ENCODE measurements at regions not wholly inside any gene's neighbourhood (a gene's known extent, or its start where the extent isn't known, plus 50 kb on each side); places are given as distances from the start of the nearest gene placed in this dataset.

- Histone ChIP-seq H3K27me3 (ENCODE audit: insufficient read depth, low read length, poor library complexity) (peaks cover 6% of the 10 kb centered on the region), H3K4me3 (ENCODE audit: low read depth in 1 of 2, low read length in 2 of 2) (no peak overlapping the region), H3K9ac (ENCODE audit: low read depth, low read length) (no peak overlapping the region), H3K4me1 (ENCODE audit: insufficient read depth, low read length) (no peaks in the 10 kb centered on the region), H3K36me3 (ENCODE audit: insufficient read depth, low read length) (no peaks in the 10 kb centered on the region), H3K4me2 (ENCODE audit: insufficient read depth, low read length) (no peak overlapping the region), H3K27ac (ENCODE audit: low read length) (no peak overlapping the region), H3K9me3 (ENCODE audit: insufficient read depth, low read length, severe bottlenecking) (no peaks in the 10 kb centered on the region), H2AFZ (ENCODE audit: low read depth, low read length) (no peak overlapping the region), H4K20me1 (ENCODE audit: insufficient read depth, low read length) (no peaks in the 10 kb centered on the region), H3K79me2 (ENCODE audit: insufficient read depth, low read length) (no peaks in the 10 kb centered on the region)
- DNase-seq (no peak), ATAC-seq (ENCODE audit: insufficient read depth, low read depth) (no peak)
- TF ChIP-seq CTCF (IDR thresholded peaks at IDR 0.05; ENCODE audit: borderline replicate concordance, extremely low read depth, low read length, poor library complexity, severe bottlenecking) (no peak), EZH2 (IDR thresholded peaks at IDR 0.05; ENCODE audit: borderline replicate concordance, low read depth, low read length, severe bottlenecking) (no peak)
Observed at GRCh38 chr13:31929031-31929770, 102.4 kb upstream of the FRY start.

GRCh38 chr13:31930490-31930889, 101.1 kb upstream of the FRY start:
- no peaks in the 10 kb centered on the region for H3K36me3 ChIP-seq (ENCODE audit: insufficient read depth, low read length)
- H3K27ac ChIP-seq (ENCODE audit: low read length), result no peak overlapping the region
- H4K20me1 ChIP-seq (ENCODE audit: insufficient read depth, low read length), result no peaks in the 10 kb centered on the region
- H3K9ac ChIP-seq (ENCODE audit: low read depth, low read length), result no peak overlapping the region
- no peak overlapping the region for H2AFZ ChIP-seq (ENCODE audit: low read depth, low read length)
- ATAC-seq (ENCODE audit: insufficient read depth, low read depth) (no peak), DNase-seq (no peak)
- H3K4me3 ChIP-seq (ENCODE audit: low read depth in 1 of 2, low read length in 2 of 2), result no peak overlapping the region
- TF ChIP-seq CTCF (IDR thresholded peaks at IDR 0.05; ENCODE audit: borderline replicate concordance, extremely low read depth, low read length, poor library complexity, severe bottlenecking) (no peak), EZH2 (IDR thresholded peaks at IDR 0.05; ENCODE audit: borderline replicate concordance, low read depth, low read length, severe bottlenecking) (no peak)
- no peaks in the 10 kb centered on the region for H3K4me1 ChIP-seq (ENCODE audit: insufficient read depth, low read length)
- H3K9me3 ChIP-seq (ENCODE audit: insufficient read depth, low read length, severe bottlenecking), result no peaks in the 10 kb centered on the region
- H3K4me2 ChIP-seq (ENCODE audit: insufficient read depth, low read length), result no peak overlapping the region
- no peaks in the 10 kb centered on the region for H3K79me2 ChIP-seq (ENCODE audit: insufficient read depth, low read length)
- H3K27me3 ChIP-seq (ENCODE audit: insufficient read depth, low read length, poor library complexity), result peaks cover 6% of the 10 kb centered on the region

GRCh38 chr13:31930901-31931522, 100.6 kb upstream of the FRY start:
- H3K36me3 ChIP-seq (ENCODE audit: insufficient read depth, low read length), result no peaks in the 10 kb centered on the region
- no peaks in the 10 kb centered on the region for H3K4me1 ChIP-seq (ENCODE audit: insufficient read depth, low read length)
- no peaks in the 10 kb centered on the region for H3K79me2 ChIP-seq (ENCODE audit: insufficient read depth, low read length)
- DNase-seq, result no peak
- H3K4me2 ChIP-seq (ENCODE audit: insufficient read depth, low read length), result no peak overlapping the region
- H2AFZ ChIP-seq (ENCODE audit: low read depth, low read length), result 0 out of 2 replicates have a peak overlapping the region, but pooled peaks have one; percentile 10
- H3K4me3 ChIP-seq (ENCODE audit: low read depth in 1 of 2, low read length in 2 of 2), result no peak overlapping the region
- H3K9me3 ChIP-seq (ENCODE audit: insufficient read depth, low read length, severe bottlenecking), result no peaks in the 10 kb centered on the region
- TF ChIP-seq CTCF (IDR thresholded peaks at IDR 0.05; ENCODE audit: borderline replicate concordance, extremely low read depth, low read length, poor library complexity, severe bottlenecking) (no peak), EZH2 (IDR thresholded peaks at IDR 0.05; ENCODE audit: borderline replicate concordance, low read depth, low read length, severe bottlenecking) (no peak)
- H3K9ac ChIP-seq (ENCODE audit: low read depth, low read length), result no peak overlapping the region
- no peak for ATAC-seq (ENCODE audit: insufficient read depth, low read depth)
- no peak overlapping the region for H3K27ac ChIP-seq (ENCODE audit: low read length)
- peaks cover 6% of the 10 kb centered on the region for H3K27me3 ChIP-seq (ENCODE audit: insufficient read depth, low read length, poor library complexity)
- H4K20me1 ChIP-seq (ENCODE audit: insufficient read depth, low read length), result no peaks in the 10 kb centered on the region

Measured in DND-41 (cell line).